ENCODE measurements at regions not wholly inside any gene's neighbourhood (a gene's known extent, or its start where the extent isn't known, plus 50 kb on each side); places are given as distances from the start of the nearest gene placed in this dataset.

DNA sequence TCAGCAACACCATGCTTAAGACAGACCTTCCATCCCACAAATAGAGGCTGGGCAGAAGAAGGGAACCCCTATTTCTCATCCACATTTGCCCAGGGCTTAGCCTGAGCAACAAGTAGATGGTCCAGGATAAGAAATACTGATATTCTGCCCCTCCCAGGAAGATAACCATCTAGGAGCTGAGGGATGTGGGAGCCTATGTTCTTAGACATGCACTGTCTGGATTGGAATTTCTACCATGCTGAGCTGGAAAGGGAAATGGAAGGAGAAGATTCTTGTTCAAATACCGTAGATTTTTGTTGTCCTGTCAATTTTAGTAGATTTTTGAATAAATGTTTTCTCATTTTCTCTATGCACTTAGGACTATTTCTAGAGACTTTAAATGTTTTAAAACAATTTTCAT lies 450.7 kb upstream of the SEMA6D start:
- TF ChIP-seq ZFX (IDR thresholded peaks at IDR 0.05; ENCODE audit: borderline replicate concordance): no peak
- no peak overlapping the region for H3K27ac ChIP-seq

DNA sequence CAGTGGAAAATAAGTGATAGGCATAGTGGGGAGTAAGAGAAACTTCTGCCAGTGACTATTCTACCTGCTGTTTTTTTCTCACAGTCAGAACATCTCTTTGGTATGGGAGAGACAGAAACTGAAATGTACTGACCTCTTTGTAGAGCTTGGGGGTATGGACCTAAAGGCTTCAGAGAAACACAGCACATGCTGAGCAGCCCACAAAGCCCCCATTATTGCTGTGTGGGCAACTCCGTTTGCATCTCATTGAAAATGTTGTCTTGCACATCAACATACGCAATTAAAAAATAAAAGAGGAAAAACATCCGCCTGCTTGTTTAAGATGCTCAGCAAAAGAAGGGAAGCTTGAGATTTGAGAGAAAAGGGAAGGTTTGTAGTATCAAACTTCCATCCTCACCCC lies 443.4 kb upstream of the SEMA6D start:
- TF ChIP-seq, protein P1, sequence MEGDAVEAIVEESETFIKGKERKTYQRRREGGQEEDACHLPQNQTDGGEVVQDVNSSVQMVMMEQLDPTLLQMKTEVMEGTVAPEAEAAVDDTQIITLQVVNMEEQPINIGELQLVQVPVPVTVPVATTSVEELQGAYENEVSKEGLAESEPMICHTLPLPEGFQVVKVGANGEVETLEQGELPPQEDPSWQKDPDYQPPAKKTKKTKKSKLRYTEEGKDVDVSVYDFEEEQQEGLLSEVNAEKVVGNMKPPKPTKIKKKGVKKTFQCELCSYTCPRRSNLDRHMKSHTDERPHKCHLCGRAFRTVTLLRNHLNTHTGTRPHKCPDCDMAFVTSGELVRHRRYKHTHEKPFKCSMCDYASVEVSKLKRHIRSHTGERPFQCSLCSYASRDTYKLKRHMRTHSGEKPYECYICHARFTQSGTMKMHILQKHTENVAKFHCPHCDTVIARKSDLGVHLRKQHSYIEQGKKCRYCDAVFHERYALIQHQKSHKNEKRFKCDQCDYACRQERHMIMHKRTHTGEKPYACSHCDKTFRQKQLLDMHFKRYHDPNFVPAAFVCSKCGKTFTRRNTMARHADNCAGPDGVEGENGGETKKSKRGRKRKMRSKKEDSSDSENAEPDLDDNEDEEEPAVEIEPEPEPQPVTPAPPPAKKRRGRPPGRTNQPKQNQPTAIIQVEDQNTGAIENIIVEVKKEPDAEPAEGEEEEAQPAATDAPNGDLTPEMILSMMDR (IDR thresholded peaks at IDR 0.05): no peak
- TF ChIP-seq ZFX (IDR thresholded peaks at IDR 0.05; ENCODE audit: borderline replicate concordance): no peak
- H3K27ac ChIP-seq: no peak overlapping the region

DNA sequence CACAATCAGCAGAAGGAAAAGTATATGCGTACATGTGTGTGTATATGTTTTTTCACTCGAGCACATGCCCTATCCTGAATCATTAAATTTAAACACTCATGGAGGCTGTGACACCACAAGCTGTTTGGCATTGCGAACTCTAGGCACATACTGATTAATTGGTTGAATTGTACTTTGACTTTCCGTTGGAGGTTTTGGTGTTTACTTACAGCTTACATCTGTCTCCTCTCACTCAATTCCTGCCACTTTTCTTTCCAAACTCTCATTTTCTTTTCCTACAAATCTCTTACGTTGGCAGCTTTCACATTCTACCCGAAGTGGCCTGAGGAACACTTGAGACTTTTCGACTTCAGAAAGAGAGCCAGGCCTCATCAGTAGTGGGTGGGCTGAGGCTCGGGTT lies 434.1 kb upstream of the SEMA6D start:
- no peak overlapping the region for H3K27ac ChIP-seq
- TF ChIP-seq, protein P1 (IDR thresholded peaks at IDR 0.05): no peak
- no peak for TF ChIP-seq ZFX (IDR thresholded peaks at IDR 0.05; ENCODE audit: borderline replicate concordance)

DNA sequence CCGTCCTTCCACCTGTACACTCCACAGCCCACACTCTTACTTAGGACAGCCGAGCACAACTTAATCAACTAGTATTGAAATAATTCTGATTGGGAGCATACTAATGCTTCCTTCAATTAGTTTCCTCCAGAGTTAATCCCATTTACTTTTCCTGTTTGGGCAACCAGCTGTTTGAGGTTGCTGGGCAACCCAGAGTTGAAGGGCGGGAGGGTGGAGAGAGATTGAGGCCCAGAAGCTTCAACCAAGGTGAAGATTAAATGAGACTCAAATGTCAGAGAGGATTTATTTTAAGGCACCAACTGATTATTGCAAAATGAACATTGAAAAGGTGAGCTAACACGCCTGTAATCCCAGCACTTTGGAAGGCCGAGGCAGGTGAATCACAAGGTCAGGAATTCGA lies 428.5 kb upstream of the SEMA6D start:
- TF ChIP-seq ZFX (IDR thresholded peaks at IDR 0.05; ENCODE audit: borderline replicate concordance): no peak
- TF ChIP-seq, protein P1 (IDR thresholded peaks at IDR 0.05): no peak
- no peak overlapping the region for H3K27ac ChIP-seq

DNA sequence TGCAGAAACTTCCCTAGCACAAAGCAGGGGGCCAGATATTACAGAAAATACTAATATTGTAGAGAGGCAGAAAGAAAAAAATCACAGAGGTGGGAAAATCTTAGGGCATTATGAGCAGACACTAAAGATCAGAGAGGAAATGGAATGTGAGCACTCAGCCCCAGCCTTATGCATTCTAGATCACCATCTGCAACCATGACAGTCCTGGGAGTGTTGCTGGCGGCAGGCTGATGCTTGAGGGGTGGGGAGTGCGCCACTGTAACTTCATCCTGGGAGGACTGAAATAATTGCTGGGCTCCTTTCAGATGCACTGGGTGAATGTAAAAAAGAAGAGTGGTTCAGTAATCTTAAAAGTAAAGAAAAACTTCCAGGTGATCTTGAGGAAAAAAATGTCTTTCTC lies 427.6 kb upstream of the SEMA6D start:
- H3K27ac ChIP-seq: no peak overlapping the region
- TF ChIP-seq, protein P1 (IDR thresholded peaks at IDR 0.05): no peak
- TF ChIP-seq ZFX (IDR thresholded peaks at IDR 0.05; ENCODE audit: borderline replicate concordance): no peak

DNA sequence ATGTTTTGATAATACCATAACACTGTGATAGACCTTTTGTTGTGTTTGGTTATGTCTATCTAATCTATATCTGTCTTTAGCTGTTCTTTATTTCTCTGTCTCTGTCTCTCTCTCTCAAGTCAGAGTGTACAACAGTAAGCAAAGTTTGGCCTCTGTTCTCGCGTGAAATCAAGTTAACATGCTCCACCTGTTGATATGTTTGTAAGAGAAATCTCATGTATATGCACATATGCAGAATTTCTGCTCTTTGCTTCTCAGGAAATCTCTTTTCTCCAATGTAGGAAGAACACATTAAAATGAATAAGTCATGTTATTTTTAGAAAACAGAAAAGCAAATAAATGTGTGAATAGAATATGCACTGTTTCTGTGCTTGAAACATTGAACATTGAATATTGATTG lies 425.5 kb upstream of the SEMA6D start:
- H3K27ac ChIP-seq: peak overlapping the region; percentile 17; the same call in 1 of the 2 replicates
- no peak for TF ChIP-seq ZFX (IDR thresholded peaks at IDR 0.05; ENCODE audit: borderline replicate concordance)
- TF ChIP-seq, protein P1 (IDR thresholded peaks at IDR 0.05): no peak

DNA sequence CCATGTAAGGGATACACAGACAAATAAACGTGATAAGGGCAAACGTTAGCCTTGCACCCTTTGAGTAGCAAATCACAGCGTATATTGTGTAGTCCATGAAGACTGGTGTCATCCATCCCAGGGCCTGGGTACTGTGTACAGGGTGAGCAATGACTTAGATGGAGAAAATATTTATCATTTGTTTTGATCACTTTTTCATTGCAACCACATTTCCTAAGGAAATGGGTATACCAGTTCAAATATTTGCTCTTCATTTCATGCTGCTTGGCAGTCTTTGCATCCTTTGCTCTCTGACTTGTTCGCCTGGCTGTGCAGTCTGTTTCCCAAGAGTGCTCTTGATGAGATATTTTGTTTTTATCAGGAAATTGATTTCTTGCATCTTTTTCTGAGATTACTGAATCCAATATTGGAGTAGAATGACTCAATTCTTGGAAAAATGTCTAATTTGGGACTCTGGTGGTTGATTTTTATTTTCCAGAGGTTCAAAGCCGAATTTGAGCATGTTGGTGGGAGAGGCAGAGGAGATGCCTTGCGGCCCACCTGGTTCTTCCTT lies 424.6 kb upstream of the SEMA6D start:
- peak overlapping the region; percentile 17; the same call in 1 of the 2 replicates for H3K27ac ChIP-seq

More for the DNA sequence above, 424.6 kb upstream of the SEMA6D start:
- TF ChIP-seq ZFX (IDR thresholded peaks at IDR 0.05; ENCODE audit: borderline replicate concordance): no peak
- TF ChIP-seq, protein P1 (IDR thresholded peaks at IDR 0.05): no peak
